Left renal pelvis (tissue), 4 donors: ENCODE measurements at regions not wholly inside any gene's neighbourhood (a gene's known extent, or its start where the extent isn't known, plus 50 kb on each side); places are given as distances from the start of the nearest gene placed in this dataset.
"Not testable (repeated sequence)": the region's sequence is repeated elsewhere in the genome, so short reads cannot be mapped to it uniquely, and the experiment has no call there.

Source experiments
- DNase-seq, 4 donors: peaks; one replicate each; pipeline ENCODE4 v3.0.0-alpha.2; 2013; ENCODE audit warnings: low read depth in 4 of 4, low spot score in 3 of 4

DNA sequence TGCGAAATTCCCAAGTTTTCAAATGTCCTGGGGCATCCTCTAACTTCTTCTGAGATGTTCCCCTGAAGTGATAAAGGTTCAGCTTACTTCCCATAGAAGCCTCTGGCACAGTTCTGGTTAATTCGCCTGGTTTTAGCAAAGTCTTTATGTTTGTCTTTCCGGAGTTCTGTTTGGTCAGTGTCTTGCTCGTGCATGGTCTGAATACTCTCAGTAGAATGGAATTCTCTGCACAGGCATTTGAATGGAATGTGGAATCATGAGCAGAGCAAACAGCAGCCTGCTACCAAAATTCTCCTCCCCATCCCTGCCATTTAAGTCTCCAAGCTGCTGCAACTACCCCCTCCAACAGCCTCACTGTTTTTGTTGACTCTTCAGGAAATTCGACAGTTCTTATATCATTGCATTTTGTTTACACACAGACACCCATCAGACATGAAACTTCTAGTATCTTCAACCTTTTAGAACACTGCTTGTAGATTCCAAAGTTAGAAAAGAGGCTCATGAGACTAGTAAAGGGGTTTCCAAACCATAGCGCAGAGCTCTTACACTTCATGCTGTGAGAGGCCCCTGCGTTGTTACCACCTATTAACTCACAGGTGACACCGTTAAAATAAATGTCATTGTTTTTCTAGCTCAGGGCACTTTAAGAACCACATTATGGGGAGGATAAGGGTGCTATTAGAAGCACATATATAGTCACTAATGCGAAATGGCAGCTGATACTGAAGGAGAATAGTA is 129.7 kb downstream of the PLCE1 start:
- DNase-seq, result no peak

DNA sequence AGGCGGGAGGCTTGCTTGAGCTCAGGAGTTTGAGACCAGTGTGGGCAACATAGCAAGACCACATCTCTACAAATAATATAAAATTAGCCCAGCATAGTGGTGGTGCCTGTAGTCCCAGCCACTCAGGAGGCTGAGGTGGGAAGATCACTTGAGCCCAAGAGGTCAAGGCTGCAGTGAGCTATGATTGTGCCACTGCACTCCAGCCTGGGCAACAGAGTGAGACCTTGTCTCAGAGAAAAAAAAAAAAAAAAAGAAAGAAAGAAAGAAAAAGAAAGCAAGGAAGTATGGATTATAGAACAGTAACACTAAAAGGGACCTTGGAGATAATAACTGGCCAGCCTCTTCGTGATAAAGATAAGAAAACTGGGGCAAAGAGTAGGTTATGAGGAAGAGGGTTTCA is 130.4 kb downstream of the PLCE1 start:
- not testable (repeated sequence) for DNase-seq

DNA sequence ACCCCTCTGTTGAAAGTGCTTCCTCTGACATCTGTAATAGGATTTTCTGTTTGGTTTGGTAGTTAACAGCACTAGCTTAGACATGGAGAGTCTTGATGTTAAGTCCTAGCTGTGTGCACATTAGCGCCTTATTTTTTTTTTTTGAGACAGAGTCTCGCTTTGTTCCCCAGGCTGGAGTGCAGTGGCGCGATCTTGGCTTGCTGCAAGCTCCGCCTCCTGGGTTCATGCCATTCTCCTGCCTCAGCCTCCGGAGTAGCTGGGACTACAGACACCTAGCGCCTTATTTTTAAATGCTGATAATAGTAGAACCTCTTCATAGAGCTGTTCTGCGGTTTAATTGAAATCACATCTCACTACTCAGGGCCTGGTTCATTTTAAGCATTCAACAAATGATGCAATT is 131.5 kb downstream of the PLCE1 start:
- not testable (repeated sequence) for DNase-seq

DNA sequence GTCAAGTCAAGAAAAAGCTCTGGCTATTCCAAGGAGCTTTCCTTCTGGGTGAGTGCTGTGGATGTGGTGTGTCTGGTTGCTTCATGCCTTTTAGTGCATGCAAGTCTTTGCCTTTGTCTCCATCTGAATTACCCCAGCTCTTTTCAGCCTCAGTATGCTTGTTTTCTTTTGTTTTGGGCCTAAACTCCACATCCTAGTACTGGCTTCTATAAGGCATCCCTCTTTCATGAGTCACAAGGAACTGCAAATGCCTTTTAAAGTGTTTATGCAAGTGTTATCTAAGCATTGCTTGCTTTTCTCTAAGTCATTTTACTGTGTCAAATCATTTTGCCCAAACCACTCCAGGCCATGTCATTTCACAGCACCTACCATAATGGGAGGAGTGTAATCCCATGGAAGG is 132.1 kb downstream of the PLCE1 start:
- no peak for DNase-seq

DNA sequence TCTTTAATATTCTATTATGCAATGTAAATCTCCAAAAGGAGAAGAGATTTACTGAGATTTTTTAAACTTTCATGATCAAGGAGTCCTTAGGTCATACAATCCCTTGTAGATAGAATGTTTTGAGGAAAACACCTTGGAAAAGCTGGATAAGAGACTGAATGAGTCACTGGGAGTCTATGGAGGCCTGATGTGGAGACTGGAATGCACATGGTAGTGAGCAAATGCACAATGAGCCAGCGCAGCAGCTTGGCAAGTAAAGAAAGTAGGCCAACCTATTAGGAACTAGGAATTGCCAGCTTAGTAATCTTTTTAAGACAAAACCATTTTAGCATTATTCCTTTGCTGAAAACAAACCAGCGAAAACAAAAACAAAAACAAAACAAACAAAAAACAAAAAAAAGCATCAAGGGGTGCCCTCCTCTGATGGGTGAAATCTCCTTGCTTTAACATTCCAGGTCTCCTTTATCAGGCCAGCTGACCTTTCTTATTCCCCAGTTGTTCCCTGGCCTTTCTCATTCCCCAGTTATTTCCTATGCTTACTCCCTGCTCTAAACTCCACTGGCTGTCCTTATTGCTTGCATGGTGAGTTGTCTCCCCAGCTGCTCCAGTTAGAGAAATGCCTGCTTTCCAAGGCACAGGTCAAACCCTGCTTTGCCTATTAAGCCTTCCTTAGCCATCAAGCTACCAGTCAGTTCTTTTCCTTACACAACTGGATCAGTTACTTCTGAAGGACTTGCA is 135.8 kb downstream of the PLCE1 start:
- no peak for DNase-seq

DNA sequence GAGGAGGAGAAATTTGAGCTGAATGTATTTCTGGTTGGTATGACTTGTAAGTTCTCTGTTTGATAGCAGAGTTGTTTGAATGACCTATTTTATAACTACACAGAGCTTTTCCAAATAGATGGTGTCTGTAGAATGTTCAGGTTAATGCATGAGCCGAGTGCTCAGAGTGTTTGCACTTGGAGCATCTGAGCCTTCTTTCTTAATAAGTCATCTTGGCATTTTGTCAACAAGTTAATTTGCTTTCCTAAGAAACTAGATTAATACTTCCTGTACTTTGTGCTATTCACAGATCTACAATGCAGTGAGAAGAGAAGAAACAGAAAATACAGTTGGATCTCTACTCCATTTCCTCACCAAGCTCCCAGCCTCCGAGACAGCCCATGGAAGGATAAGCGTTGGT is 138.2 kb downstream of the PLCE1 start:
- DNase-seq, result peak in 1 of 4 donors; percentile 2

DNA sequence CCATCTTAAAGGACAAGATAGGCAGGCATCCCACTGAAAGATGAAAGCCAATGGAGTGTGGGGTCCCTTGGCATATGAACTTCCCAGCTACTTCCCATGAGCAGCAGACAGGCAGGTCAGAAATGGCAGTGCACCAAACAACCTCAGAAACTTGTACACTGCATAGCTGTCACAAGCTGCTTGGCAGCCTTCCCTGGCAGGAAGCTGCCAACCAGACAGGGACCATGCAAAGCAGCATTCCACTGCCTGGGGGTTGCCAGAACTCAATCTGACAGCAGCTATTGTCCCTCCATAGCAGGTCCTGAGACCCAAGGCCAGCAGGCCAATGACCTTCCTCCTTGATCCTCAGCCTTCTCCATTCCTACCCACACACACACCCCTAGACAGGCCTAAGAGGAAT is 139.5 kb downstream of the PLCE1 start:
- DNase-seq, result no peak

DNA sequence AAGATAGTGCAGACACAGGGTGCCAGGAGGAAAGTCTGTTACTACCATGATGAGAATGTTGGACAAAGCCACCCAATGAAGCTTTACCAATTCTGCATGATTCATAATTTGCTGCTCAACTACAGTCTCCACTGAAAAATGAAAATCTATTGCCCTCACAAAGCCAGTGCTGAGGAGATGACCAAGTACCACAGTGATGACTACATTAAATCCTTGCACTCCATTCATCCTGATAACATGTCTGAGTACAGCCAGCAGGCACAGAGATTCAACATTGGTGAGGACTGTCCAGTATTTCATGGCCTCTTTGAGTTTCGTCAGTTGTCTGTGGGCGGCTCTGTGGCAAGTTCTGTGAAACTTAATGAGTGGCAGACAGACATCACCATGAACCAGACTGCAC is 144.0 kb downstream of the PLCE1 start:
- DNase-seq, result no peak

DNA sequence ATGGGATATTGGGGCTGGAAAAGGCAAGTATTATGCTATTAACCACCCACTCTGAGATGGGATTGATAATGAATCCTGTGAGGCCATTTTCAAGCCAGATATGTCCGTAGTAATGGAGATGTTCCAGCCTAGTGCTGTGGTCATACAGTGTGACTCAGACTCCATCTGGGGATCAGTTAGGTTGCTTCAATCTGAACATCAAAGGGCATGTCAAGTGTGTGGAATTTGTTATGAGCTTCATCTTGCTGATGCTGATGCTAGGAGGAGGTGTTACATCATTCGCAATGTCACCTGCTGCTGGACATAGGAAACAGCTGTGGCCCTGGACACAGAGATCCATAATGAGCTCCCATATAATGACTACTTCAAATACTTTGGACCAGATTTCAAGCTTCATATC is 144.7 kb downstream of the PLCE1 start:
- DNase-seq, result no peak

DNA sequence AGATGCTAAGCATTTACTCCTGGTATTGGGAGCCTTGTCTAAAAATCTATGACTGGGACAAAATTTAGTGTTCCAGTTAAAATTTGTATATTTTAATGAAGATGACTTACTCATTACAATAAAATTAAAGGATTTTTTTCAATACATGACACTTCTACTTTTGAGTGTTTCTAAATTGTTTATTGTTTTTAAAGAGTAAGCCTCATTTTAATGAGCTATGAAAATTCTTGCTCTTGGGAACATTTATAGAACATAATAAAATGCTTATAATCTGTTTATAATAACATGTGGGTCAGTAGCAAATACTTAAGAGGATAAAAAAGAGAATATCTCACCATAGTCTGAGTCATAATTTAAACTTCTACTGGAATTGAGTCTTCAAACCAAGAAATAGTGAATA is 149.5 kb downstream of the PLCE1 start:
- DNase-seq, result no peak

DNA sequence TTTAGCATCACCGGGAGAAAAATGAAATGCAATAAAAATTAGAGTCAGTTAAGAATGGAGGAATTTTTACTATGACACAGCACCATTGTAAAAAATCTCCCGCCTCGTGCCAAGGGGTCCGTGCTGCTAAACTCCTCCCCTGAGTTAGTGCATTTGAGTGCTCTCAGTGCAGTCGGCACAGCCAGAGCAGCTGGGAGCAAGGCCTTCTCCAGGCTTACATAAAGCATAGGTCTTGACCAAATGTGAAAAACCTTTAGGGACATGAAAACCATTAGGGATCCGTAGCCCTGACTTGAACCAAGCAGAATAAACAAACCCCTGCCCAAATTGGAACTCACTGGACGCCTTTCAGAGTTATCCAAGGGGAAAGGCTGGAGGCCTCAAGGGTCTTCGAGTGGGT is 152.6 kb downstream of the PLCE1 start:
- DNase-seq, result no peak

DNA sequence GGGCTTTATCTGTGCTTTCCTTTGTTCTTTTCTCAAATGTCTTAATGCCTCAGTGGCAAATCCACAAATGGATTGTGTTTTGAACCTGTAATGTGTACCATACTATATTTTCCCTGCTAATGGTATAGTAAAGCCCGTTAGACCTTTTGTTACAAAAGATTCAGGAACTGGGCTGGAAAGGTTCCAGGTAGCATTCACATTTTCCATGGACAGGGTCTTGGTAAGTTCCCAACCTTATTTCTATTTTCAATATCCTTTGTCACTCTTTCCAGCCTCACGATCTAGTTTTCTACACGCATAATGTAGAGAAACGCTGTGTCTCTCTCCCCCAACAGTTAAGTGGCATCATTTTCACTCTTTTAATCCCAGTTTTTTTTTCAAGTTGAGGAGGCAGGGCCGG is 153.0 kb downstream of the PLCE1 start:
- DNase-seq, result no peak

DNA sequence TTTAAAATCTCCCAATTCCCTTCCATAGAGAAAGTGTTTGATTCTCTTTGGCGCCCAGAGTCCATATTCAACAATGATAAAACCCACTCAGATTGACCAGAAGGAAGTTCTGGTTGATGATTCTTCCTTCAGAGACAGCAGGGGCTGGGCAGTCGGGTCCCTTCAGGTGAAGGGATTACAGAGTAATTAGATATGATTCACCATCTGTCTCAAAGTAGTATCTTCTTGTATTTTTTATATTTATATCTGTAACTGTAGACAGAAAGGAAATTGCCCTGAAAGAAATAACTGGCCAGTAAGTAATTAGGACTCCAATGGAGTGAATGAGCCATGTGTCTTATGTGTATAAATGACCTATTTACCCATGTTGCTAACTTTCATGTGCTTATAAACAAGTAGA is 156.0 kb downstream of the PLCE1 start:
- DNase-seq, result no peak

DNA sequence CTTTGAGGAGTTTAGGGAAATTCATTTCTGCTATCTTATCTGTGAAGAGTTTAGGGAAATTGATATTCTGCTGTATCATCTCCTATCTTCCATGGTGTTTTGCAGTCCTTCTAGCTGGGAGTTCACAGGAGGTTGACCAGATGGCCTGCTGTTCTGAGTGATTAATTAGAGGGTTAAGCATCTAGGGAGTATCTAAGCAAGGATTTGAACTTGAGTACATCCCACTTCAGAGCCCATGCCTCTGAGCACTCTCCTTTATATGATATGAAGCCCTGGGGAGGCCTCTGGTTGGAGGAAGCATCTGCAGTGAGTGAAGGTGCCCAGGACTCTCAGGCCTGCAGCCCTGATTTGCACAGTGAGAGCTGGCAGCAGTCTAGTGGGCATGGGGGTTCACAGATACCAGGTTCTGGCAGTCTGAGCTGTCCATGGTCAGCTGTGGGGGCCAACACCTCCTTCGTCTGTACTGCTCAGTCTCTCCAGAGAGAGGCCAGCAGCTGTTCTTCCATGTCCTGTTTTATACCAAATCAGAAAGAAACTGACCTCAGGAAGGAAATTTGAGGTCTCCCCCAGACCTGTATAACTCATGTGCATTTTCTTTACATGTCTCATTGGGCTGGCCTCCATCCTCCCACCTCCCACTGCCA is 156.9 kb downstream of the PLCE1 start:
- DNase-seq, result no peak

DNA sequence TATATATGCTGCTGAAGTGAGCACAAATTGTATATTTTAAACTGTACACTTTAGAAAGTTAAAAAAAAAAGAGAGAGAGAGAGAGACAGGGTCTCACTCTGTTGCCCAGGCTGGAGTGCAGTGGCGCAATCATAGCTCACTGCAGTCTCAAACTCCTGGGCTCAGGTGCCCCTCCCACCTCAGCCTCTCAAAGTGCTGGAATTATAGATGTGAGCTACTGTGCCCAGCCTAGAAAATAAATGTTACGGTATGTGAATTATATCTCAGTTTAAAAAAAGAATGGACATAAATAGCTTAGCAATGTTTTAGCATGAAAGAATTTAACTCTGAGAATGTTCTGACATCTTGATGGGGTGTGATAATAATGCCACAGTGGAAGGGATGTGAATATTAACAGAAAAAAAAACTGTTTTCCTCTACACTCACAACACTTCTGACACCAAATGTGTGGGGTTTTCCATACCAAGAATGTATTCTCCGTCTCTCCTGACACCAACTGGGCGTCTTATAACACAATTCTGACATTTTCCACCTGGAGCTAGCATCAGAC is 162.1 kb downstream of the PLCE1 start:
- DNase-seq, result no peak

DNA sequence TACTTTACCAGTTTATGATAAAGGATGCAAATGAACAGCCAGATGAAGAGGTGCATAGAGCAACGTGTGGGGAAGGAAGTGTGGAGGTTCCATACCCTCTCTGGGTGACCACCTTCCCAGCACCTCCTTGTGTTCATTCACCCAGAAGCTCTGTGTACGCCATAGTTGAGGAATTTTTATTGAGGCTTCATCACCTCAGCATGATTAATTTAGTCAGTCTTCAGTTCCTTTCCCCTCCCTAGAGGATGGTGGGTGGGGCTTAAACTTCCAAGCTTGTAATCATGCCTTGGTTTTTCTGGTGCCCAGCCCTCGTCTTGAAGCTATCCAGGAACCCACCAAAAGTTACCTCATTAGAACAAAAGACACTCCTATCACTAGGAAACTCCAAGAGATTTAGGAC is 162.7 kb downstream of the PLCE1 start:
- no peak for DNase-seq

DNA sequence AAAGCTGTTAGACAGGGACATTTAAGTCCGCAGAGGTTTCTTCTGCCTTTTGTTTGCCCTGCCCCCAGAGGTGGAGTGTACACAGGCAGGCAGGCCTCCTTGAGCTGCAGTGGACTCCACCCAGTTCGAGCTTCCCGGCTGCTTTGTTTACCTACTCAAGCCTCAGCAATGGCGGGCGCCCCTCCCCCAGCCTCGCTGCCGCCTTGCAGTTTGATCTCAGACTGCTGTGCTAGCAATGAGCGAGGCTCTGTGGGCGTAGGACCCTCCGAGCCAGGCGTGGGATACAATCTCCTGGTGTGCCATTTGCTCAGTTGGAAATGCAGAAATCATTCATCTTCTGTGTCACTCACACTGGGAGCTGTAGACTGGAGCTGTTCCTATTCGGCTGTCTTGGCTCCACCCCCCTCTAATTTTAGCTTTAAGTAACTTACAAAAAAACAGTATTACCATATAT is 171.5 kb downstream of the PLCE1 start:
- not testable (repeated sequence) for DNase-seq

DNA sequence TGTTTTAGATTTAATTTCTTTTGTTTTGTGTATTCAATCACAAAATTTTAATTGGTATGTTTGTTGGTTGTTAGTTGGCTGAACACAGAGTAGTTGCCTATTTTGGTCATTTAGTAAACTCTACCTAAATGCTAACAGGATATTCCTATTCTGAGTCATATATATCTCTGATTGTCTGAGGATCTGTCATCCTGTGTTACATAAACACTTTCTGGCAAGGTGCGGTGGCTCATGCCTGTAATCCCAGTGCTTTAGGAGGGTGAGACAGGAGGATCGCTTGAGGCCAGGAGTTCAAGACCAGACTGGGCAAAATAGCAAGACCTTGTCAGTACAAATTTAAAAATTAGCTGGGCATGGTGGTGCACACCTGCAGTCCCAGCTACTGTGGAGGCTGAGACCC is 178.6 kb downstream of the PLCE1 start:
- DNase-seq, result no peak

DNA sequence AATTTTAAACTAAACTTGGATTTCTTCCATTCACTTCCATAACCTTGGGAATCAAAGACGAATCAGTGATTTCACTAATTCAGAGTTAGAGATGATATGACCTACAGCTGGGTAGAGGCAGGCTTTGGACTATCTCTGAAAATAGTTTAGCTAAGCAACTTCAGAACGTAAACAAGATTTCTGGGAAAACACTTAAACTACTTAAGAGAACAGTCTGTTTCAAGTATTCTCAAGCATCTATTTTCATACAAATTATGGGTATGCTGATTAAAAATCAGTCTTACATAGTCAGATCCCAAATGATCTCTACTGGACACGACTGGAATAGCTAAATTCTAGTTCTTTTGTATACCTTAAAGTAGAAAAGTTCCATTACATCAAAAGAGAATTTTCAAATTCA is 179.9 kb downstream of the PLCE1 start:
- no peak for DNase-seq

DNA sequence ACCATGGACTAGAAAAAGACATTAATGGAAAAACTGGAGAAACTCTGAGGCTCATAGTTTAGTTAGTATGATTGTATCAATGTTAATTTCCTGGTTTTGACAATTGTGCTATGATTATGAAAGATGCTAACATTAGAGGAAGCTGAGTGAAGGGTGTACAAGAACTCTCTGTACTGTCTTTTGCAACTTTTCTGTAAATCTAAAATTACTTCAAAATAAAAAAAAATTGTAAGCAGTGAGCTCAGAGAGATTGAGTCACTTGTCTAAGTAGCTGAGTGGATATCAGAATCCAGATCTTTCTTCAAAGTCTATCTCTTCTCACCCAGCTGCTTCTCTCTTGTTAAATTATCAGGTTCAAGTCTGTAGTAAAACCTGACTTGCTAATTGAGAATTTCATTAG is 181.1 kb downstream of the PLCE1 start:
- no peak for DNase-seq

DNA sequence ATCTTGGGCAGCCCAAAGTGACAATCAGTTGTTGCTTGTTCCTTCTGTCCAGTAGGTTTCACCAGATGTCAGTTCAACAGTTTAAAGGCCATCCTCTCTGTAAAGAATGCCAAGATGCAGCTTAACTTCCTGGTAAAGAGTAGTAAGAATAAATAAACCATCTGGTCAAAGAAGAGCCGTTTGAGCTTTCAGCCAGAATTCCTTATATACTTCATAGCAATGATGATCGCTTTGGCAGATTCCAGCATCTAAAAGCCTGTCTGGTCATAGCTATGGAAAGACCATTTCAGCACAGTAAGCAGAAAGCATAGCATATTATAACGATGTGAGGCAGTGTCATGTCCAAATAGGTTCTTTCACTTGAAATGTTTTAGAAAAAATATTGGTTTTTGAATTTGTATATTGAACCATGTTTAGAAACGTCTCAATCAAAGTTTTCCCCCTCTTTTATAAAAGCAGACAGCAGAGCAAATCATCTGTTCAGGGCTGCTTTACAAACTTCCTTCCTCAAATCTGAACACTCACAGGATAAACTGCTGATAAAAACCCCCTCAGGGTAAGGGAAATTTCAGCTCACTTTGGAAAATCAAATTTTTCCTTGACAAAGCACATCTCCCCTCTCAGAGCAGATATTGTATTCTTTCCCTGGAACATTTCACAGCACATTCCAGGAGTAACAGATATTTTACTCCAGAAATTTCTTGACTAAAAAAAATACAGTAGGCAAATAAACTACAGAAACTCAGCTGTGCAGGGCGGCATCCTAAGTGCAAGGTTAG is 184.1 kb downstream of the NOC3L start:
- no peak for DNase-seq
